IMR-90 (cell line): ENCODE measurements at regions not wholly inside any gene's neighbourhood (a gene's known extent, or its start where the extent isn't known, plus 50 kb on each side); places are given as distances from the start of the nearest gene placed in this dataset.

ENCODE experiments used
- ATAC-seq: fragments of 200-7000 bp; cut with Tn5 transposase; 2 replicates; pipeline ENCODE4 v1.9.1; 2020; ENCODE audit warnings: low read depth, mild to moderate bottlenecking, moderate library complexity
- BruUV-seq: library from RNA; stranded (reverse); fragments of 400-500 nt; replicated peaks from 2 replicates; lab custom pipeline; 2021; lab: Mats Ljungman, UMichigan
- CTCF ChIA-PET: fragments of 300-600 bp; formaldehyde crosslinking; extraction: SDS; loops from one replicate; lab custom pipeline; 2021; ENCODE audit warnings: antibody characterized with exemption; lab: Yijun Ruan, JAX
- POLR2A ChIA-PET: fragments of 300-600 bp; sonication (Branson Sonifier 250); formaldehyde crosslinking; loops from one replicate; lab custom pipeline; 2022; ENCODE audit warnings: antibody characterized with exemption; ENCODE audit not compliant: unreplicated experiment; lab: Charles Lee
- DNase-seq: peaks from one replicate; pipeline ENCODE4 v3.0.0; 2013
- H2AFZ ChIP-seq: replicated peaks from 2 replicates; pipeline ENCODE3; 2013; ENCODE audit warnings: low read length, mild to moderate bottlenecking; ENCODE audit not compliant: poor library complexity
- H2AK5ac ChIP-seq: 2 replicates; pipeline ENCODE4 v1.6.1; 2013; ENCODE audit warnings: low read depth, low read length, inconsistent platforms
- H2AK9ac ChIP-seq: replicated peaks from 2 replicates; pipeline ENCODE3; 2013; ENCODE audit warnings: mild to moderate bottlenecking, low read depth, low read length, moderate library complexity; ENCODE audit not compliant: poor library complexity
- H2BK120ac ChIP-seq: 2 replicates; pipeline ENCODE4 v1.6.1; 2013; ENCODE audit warnings: low read depth, low read length, inconsistent platforms
- H2BK15ac ChIP-seq: 3 replicates; pipeline ENCODE4 v1.6.1; 2013; ENCODE audit warnings: low read depth, low read length, inconsistent platforms
- H2BK20ac ChIP-seq: 2 replicates; pipeline ENCODE4 v1.6.1; 2013; ENCODE audit warnings: low read depth, mild to moderate bottlenecking, inconsistent platforms, low read length, moderate library complexity
- H2BK5ac ChIP-seq: 2 replicates; pipeline ENCODE4 v1.6.1; 2013; ENCODE audit warnings: mild to moderate bottlenecking, low read depth, low read length, inconsistent platforms; ENCODE audit not compliant: poor library complexity, severe bottlenecking
- H3K14ac ChIP-seq: replicated peaks from 2 replicates; pipeline ENCODE4 v1.6.1; 2013; ENCODE audit warnings: low read depth, low read length, inconsistent platforms
- H3K18ac ChIP-seq: 2 replicates; pipeline ENCODE4 v1.6.1; 2013; ENCODE audit warnings: low read depth, low read length, control low read depth
- H3K23ac ChIP-seq: 2 replicates; pipeline ENCODE4 v1.6.1; 2013; ENCODE audit warnings: low read depth, low read length, inconsistent platforms
- H3K27ac ChIP-seq: 2 replicates; pipeline ENCODE4 v1.5.1; 2013; ENCODE audit warnings: mild to moderate bottlenecking, control low read depth, low read length; ENCODE audit not compliant: insufficient read depth
- H3K27me3 ChIP-seq: 2 replicates; pipeline ENCODE4 v1.6.1; 2013; ENCODE audit warnings: low read length; ENCODE audit not compliant: control insufficient read depth, insufficient read depth
- H3K36me3 ChIP-seq: 2 replicates; pipeline ENCODE4 v1.6.1; 2013; ENCODE audit warnings: low read length, mixed read lengths; ENCODE audit not compliant: control insufficient read depth, insufficient read depth
- H3K4ac ChIP-seq: 2 replicates; pipeline ENCODE4 v1.6.1; 2013; ENCODE audit warnings: low read depth, low read length, inconsistent platforms
- H3K4me1 ChIP-seq: 2 replicates; pipeline ENCODE4 v1.6.1; 2013; ENCODE audit warnings: low read length, mixed read lengths; ENCODE audit not compliant: control insufficient read depth, insufficient read depth
- H3K4me2 ChIP-seq: 2 replicates; pipeline ENCODE4 v1.6.1; 2013; ENCODE audit warnings: low read depth, mild to moderate bottlenecking, control low read depth, low read length, moderate library complexity
- H3K4me3 ChIP-seq: 2 replicates; pipeline ENCODE4 v1.5.1; 2013; ENCODE audit warnings: low read depth, mild to moderate bottlenecking, control low read depth, low read length, moderate library complexity; ENCODE audit not compliant: insufficient read depth
- H3K56ac ChIP-seq: 2 replicates; pipeline ENCODE4 v1.6.1; 2013; ENCODE audit warnings: low read length, inconsistent platforms; ENCODE audit not compliant: insufficient read depth; ENCODE audit errors: extremely low read depth
- H3K79me1 ChIP-seq, 2 experiments: 2 replicates each; pipeline ENCODE4 v1.6.1; 2013; ENCODE audit warnings: low read length in 2 of 2, inconsistent platforms in 1 of 2, low read depth in 1 of 2
- H3K9ac ChIP-seq: 2 replicates; pipeline ENCODE4 v1.6.1; 2013; ENCODE audit warnings: low read depth, low read length, control low read depth
- H3K9me1 ChIP-seq: 2 replicates; pipeline ENCODE4 v1.6.1; 2013; ENCODE audit warnings: low read length, inconsistent platforms; ENCODE audit not compliant: insufficient read depth
- H3K9me3 ChIP-seq: 2 replicates; pipeline ENCODE4 v1.6.1; 2013; ENCODE audit warnings: low read length; ENCODE audit not compliant: control insufficient read depth, insufficient read depth
- H4K20me1 ChIP-seq: 2 replicates; pipeline ENCODE4 v1.6.1; 2013; ENCODE audit warnings: low read length, inconsistent platforms; ENCODE audit not compliant: insufficient read depth
- H4K5ac ChIP-seq: 2 replicates; pipeline ENCODE4 v1.6.1; 2013; ENCODE audit warnings: mild to moderate bottlenecking, low read depth, low read length, control low read depth
- H4K8ac ChIP-seq, 2 experiments: 2 replicates each; pipeline ENCODE4 v1.6.1; 2013; ENCODE audit warnings: low read depth in 2 of 2, low read length in 2 of 2, control low read depth in 1 of 2, inconsistent platforms in 1 of 2
- H4K91ac ChIP-seq: 2 replicates; pipeline ENCODE4 v1.6.1; 2013; ENCODE audit warnings: low read depth, low read length, inconsistent platforms; ENCODE audit not compliant: insufficient read depth
- CEBPB ChIP-seq: IDR thresholded peaks from 2 replicates; pipeline ENCODE4 v1.6.1; 2012; ENCODE audit warnings: low read depth, low read length, improper control_type of control experiment
- MAFK ChIP-seq: IDR thresholded peaks from 2 replicates; pipeline ENCODE4 v1.6.1; 2012; ENCODE audit warnings: low read depth, low read length, improper control_type of control experiment
- NFE2L2 ChIP-seq: fragments of 150-350 bp; IDR thresholded peaks from 2 replicates; pipeline ENCODE4 v1.6.1; 2016; ENCODE audit warnings: low read depth, mild to moderate bottlenecking, low read length
- RAD21 ChIP-seq: IDR thresholded peaks from 2 replicates; pipeline ENCODE4 v1.6.1; 2012; ENCODE audit warnings: low read length, improper control_type of control experiment
- RCOR1 ChIP-seq: IDR thresholded peaks from 2 replicates; pipeline ENCODE4 v1.6.1; 2012; ENCODE audit warnings: mild to moderate bottlenecking, low read length, improper control_type of control experiment; ENCODE audit not compliant: insufficient replicate concordance
- SMC3 ChIP-seq: fragments of 150-350 bp; IDR thresholded peaks from 2 replicates; pipeline ENCODE4 v1.6.1; 2016; ENCODE audit warnings: low read depth, mild to moderate bottlenecking, antibody characterized with exemption, low read length, moderate library complexity
- WGBS, 2 experiments: methylation state at CpG; one replicate each; pipeline versions ENCODE4 v1.1.5 to v1.1.7; 2013; ENCODE audit warnings: missing lambda C conversion rate in 2 of 2; ENCODE audit not compliant: insufficient read length in 1 of 2; ENCODE audit errors: extremely low coverage in 2 of 2; 5-methylcytosine and 5-hydroxymethylcytosine counted together
- dilution Hi-C: fragments of 300-500 bp; cut with HindIII; formaldehyde crosslinking; loops from one replicate; pipeline ENCODE4 v1.14.3; 2018; ENCODE audit warnings: low sequenced_read_pairs; ENCODE audit not compliant: unreplicated experiment
- in situ Hi-C: fragments of 300-500 bp; cut with MboI; formaldehyde crosslinking; loops from 3 replicates; pipeline ENCODE4 v1.14.3; 2019; ENCODE audit warnings: low sequenced_read_pairs, inconsistent platforms, mixed read lengths
- intact Hi-C: fragments of 100-400 bp; cut with micrococcal nuclease; formaldehyde crosslinking; loops from 2 replicates; pipeline ENCODE4 v1.10.0; 2022
- TF ChIP-seq, protein P1 (sequence below): conservative IDR thresholded peaks from 2 replicates; pipeline ENCODE4 v1.5.1; 2012; ENCODE audit warnings: mild to moderate bottlenecking, low read depth, low read length, improper control_type of control experiment

DNA sequence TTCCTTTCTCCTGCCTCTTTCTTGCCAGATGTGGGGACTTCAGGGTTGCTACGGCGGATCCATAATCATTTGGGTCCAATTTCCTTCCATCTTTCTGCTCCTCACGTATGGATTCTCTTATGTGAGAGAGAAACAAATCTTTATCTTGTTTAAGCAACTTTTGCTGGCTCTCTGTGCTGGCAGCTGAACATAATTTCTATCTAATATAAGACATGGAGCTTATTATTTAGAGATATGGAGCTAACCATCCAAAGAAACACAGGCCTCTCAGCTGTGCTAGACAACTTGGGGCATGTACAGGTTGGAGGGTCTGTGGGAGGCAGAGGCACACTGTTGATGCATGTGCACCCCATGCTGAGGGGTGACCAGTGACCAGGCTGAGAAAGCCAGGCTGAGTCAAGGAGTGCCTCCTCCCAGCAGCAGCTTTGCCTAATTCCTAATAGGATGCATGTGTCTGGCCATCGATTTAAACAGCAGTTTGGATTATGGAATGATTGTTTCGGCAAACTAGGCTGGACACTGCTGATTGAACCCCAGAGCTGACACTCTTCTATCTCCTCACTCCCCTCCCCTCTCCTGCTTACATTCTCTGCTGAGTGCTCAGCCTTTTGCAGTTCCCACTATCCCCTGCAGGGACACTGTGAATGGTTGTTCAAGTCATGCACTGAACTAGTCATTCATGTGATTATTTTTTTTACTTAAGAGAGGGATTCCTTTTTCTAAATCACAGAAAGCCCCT is 195.8 kb downstream of the ERCC6L2 start:
- no CpG with 5 or more reads among the region's 5 CpGs for WGBS, 2 experiments
- no peak overlapping the region for H4K91ac ChIP-seq
- no peak overlapping the region for H3K4me2 ChIP-seq
- ATAC-seq = peak; percentile 100
- dilution Hi-C loops = no loop called here
- H2AK9ac ChIP-seq = no peak overlapping the region
- no peak overlapping the region for H3K4me3 ChIP-seq
- no peaks in the 10 kb centered on the region; the same call in 1 of the 2 replicates for H3K4me1 ChIP-seq
- intact Hi-C loops = no loop called here
- DNase-seq = peak; percentile 47
- no peak overlapping the region for H4K8ac ChIP-seq
- H4K5ac ChIP-seq = no peak overlapping the region
- no peaks in the 10 kb centered on the region for H4K20me1 ChIP-seq
- H2BK5ac ChIP-seq = no peak overlapping the region
- no peak overlapping the region for H2AK5ac ChIP-seq
- no peak overlapping the region for H3K23ac ChIP-seq
- no peak overlapping the region for H2BK15ac ChIP-seq
- H3K36me3 ChIP-seq = no peaks in the 10 kb centered on the region
- no peak overlapping the region for H3K14ac ChIP-seq
- no peak overlapping the region for H2BK20ac ChIP-seq
- no peak overlapping the region for H3K4ac ChIP-seq
- no peaks in the 10 kb centered on the region for H3K79me1 ChIP-seq
- H3K27ac ChIP-seq = no peak overlapping the region
- in situ Hi-C loops = no loop called here
- H3K56ac ChIP-seq = no peak overlapping the region
- TF ChIP-seq RAD21 (peak; percentile 24; the same call in 1 of the 2 replicates), RCOR1 (no peak), SMC3 (no peak), NFE2L2 (no peak), CEBPB (no peak), MAFK (no peak)
- TF ChIP-seq, protein P1, sequence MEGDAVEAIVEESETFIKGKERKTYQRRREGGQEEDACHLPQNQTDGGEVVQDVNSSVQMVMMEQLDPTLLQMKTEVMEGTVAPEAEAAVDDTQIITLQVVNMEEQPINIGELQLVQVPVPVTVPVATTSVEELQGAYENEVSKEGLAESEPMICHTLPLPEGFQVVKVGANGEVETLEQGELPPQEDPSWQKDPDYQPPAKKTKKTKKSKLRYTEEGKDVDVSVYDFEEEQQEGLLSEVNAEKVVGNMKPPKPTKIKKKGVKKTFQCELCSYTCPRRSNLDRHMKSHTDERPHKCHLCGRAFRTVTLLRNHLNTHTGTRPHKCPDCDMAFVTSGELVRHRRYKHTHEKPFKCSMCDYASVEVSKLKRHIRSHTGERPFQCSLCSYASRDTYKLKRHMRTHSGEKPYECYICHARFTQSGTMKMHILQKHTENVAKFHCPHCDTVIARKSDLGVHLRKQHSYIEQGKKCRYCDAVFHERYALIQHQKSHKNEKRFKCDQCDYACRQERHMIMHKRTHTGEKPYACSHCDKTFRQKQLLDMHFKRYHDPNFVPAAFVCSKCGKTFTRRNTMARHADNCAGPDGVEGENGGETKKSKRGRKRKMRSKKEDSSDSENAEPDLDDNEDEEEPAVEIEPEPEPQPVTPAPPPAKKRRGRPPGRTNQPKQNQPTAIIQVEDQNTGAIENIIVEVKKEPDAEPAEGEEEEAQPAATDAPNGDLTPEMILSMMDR = peak; percentile 44
- CTCF ChIA-PET = interaction anchor here (0.5 to 1.3 kb wide), 4 partner anchors 9 to 497 kb away, joined by 3 to 4 read pairs (median 3); no protein-coding TSS in a partner anchor
- no peak overlapping the region for H2BK120ac ChIP-seq
- BruUV-seq = no TSS peak
- H3K9me3 ChIP-seq = no peaks in the 10 kb centered on the region
- H3K27me3 ChIP-seq = peaks cover 25% of the 10 kb centered on the region
- POLR2A ChIA-PET = no interaction called here
- H2AFZ ChIP-seq = peak overlapping the region; percentile 33
- no peak overlapping the region for H3K18ac ChIP-seq
- H3K9ac ChIP-seq = no peak overlapping the region
- H3K9me1 ChIP-seq = no peaks in the 10 kb centered on the region
